Tibial nerve (tissue), 4 donors: ENCODE measurements at regions not wholly inside any gene's neighbourhood (a gene's known extent, or its start where the extent isn't known, plus 50 kb on each side); places are given as distances from the start of the nearest gene placed in this dataset.

Experiments
- EP300 ChIP-seq, 2 donors: sonication (generic); formaldehyde crosslinking; IDR thresholded peaks; one replicate each; pipeline ENCODE4 v1.6.1; 2017; ENCODE audit warnings: antibody characterized with exemption in 2 of 2, mild to moderate bottlenecking in 1 of 2
- POLR2A ChIP-seq, 2 donors: fragments of 450-650 bp; IDR thresholded peaks; one replicate each; pipeline ENCODE4 v1.6.1; 2017; ENCODE audit warnings: antibody characterized with exemption in 2 of 2, mild to moderate bottlenecking in 2 of 2, moderate library complexity in 2 of 2
- TF ChIP-seq, protein P1 (sequence below), 5 experiments: fragments of 200-600 bp in 3 of 5; fragments of 450-650 bp in 2 of 5; sonication (generic) in 3 of 5; IDR thresholded peaks; one replicate each; pipeline ENCODE4 v1.5.1; 2016 to 2019; ENCODE audit warnings: antibody characterized with exemption in 5 of 5, mild to moderate bottlenecking in 3 of 5, moderate library complexity in 2 of 5

DNA sequence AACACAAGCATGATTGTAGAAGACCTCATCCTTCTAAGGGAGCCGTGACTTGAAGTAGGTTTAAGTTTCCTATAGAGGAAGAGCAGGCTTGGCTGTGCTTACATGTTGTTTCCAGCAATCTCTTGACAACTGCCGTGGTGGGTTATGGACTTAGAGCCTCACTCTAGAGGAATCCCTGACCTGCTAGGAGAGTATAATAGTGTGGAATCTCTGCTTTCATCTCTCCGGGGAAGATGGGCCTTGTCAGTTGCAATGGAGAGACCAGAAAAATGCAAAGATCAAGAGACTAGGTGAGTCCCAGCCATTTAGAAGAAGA, 137.6 kb downstream of the MIS18A start:
- TF ChIP-seq, protein P1, sequence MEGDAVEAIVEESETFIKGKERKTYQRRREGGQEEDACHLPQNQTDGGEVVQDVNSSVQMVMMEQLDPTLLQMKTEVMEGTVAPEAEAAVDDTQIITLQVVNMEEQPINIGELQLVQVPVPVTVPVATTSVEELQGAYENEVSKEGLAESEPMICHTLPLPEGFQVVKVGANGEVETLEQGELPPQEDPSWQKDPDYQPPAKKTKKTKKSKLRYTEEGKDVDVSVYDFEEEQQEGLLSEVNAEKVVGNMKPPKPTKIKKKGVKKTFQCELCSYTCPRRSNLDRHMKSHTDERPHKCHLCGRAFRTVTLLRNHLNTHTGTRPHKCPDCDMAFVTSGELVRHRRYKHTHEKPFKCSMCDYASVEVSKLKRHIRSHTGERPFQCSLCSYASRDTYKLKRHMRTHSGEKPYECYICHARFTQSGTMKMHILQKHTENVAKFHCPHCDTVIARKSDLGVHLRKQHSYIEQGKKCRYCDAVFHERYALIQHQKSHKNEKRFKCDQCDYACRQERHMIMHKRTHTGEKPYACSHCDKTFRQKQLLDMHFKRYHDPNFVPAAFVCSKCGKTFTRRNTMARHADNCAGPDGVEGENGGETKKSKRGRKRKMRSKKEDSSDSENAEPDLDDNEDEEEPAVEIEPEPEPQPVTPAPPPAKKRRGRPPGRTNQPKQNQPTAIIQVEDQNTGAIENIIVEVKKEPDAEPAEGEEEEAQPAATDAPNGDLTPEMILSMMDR (IDR thresholded peaks at IDR 0.05), result no peak
- TF ChIP-seq EP300 (IDR thresholded peaks at IDR 0.05), result no peak
- TF ChIP-seq POLR2A (IDR thresholded peaks at IDR 0.05), result no peak
